ENCODE measurements at regions not wholly inside any gene's neighbourhood (a gene's known extent, or its start where the extent isn't known, plus 50 kb on each side); places are given as distances from the start of the nearest gene placed in this dataset.
A peak's percentile ranks its signal among the peaks of the same experiment; 100 is the strongest.

- intact Hi-C loops (cut with DNase I): no loop called here
- H3K36me3 ChIP-seq: no peaks in the 10 kb centered on the region
Observed at GRCh38 chr12:97132270-97132669, 225.2 kb downstream of the NEDD1 start.

GRCh38 chr12:97134495-97134894 lies 227.4 kb downstream of the NEDD1 start:
- WGBS, 2 donors: 68 to 81% methylated on average over 1 of the region's 1 CpG
- Histone ChIP-seq H3K4me3 (no peak overlapping the region), H3K4me1 (no peaks in the 10 kb centered on the region), H3K36me3 (no peaks in the 10 kb centered on the region), H3K27ac (no peak overlapping the region), H3K27me3 (no peaks in the 10 kb centered on the region), H3K9me3 (no peaks in the 10 kb centered on the region)
- TF ChIP-seq EP300 (IDR thresholded peaks at IDR 0.05): no peak
- TF ChIP-seq POLR2A (IDR thresholded peaks at IDR 0.05): no peak
- TF ChIP-seq POLR2AphosphoS5 (IDR thresholded peaks at IDR 0.05): no peak
- no peak for DNase-seq
- intact Hi-C loops (cut with DNase I): no loop called here

More at GRCh38 chr12:97132270-97132669, 225.2 kb downstream of the NEDD1 start:
- H3K27me3 ChIP-seq: no peaks in the 10 kb centered on the region
- 22 to 45% methylated on average over 2 of the region's 2 CpGs for WGBS, 2 donors
- H3K4me1 ChIP-seq: no peaks in the 10 kb centered on the region
- no peak for TF ChIP-seq CTCF (IDR thresholded peaks at IDR 0.05)
- TF ChIP-seq EP300 (IDR thresholded peaks at IDR 0.05): no peak
- TF ChIP-seq POLR2AphosphoS5 (IDR thresholded peaks at IDR 0.05): no peak
- TF ChIP-seq POLR2A (IDR thresholded peaks at IDR 0.05): no peak
- H3K4me3 ChIP-seq: no peak overlapping the region
- H3K9me3 ChIP-seq: no peaks in the 10 kb centered on the region
- DNase-seq: no peak
- H3K27ac ChIP-seq: no peak overlapping the region

GRCh38 chr12:97140355-97140754 lies 233.3 kb downstream of the NEDD1 start:
- Histone ChIP-seq H3K9me3 (no peaks in the 10 kb centered on the region), H3K4me1 (peaks cover 0 to 4% (median 0%) of the 10 kb centered on the region in 4 donors), H3K27ac (no peak overlapping the region), H3K4me3 (no peak overlapping the region), H3K36me3 (no peaks in the 10 kb centered on the region), H3K27me3 (no peaks in the 10 kb centered on the region)
- 42 to 60% methylated on average over 4 of the region's 4 CpGs for WGBS, 2 donors
- TF ChIP-seq CTCF (IDR thresholded peaks at IDR 0.05): no peak
- TF ChIP-seq EP300 (IDR thresholded peaks at IDR 0.05): no peak
- TF ChIP-seq POLR2AphosphoS5 (IDR thresholded peaks at IDR 0.05): no peak
- TF ChIP-seq POLR2A (IDR thresholded peaks at IDR 0.05): no peak
- intact Hi-C loops (cut with DNase I): no loop called here
- DNase-seq: no peak

- no peak for DNase-seq
- Histone ChIP-seq H3K27ac (no peak overlapping the region), H3K4me3 (no peak overlapping the region), H3K36me3 (no peaks in the 10 kb centered on the region), H3K27me3 (no peaks in the 10 kb centered on the region), H3K9me3 (no peaks in the 10 kb centered on the region), H3K4me1 (peaks cover 0 to 4% (median 0%) of the 10 kb centered on the region in 4 donors)
- WGBS, 2 donors: 59 to 67% methylated on average over 6 of the region's 6 CpGs
- TF ChIP-seq POLR2A (IDR thresholded peaks at IDR 0.05) (no peak), POLR2AphosphoS5 (IDR thresholded peaks at IDR 0.05) (no peak), EP300 (IDR thresholded peaks at IDR 0.05) (no peak), CTCF (IDR thresholded peaks at IDR 0.05) (no peak)
- intact Hi-C loops (cut with DNase I): no loop called here
Observed at GRCh38 chr12:97142737-97143410, 235.8 kb downstream of the NEDD1 start.

- no peaks in the 10 kb centered on the region for H3K9me3 ChIP-seq
- TF ChIP-seq CTCF (IDR thresholded peaks at IDR 0.05) (peak in 2 of 4 experiments; percentile 42 to 49), POLR2A (IDR thresholded peaks at IDR 0.05) (no peak)
- no peak for DNase-seq
- 41 to 53% methylated on average over 9 of the region's 9 CpGs for WGBS, 2 donors
- no peaks in the 10 kb centered on the region for H3K4me1 ChIP-seq
- H3K36me3 ChIP-seq: no peaks in the 10 kb centered on the region
- intact Hi-C loops (cut with DNase I): loop anchor here (2.0 kb wide), 1 partner anchor 1248 kb away; no protein-coding TSS in a partner anchor
- H3K4me3 ChIP-seq: no peak overlapping the region
- H3K27ac ChIP-seq: no peak overlapping the region
- no peaks in the 10 kb centered on the region for H3K27me3 ChIP-seq
Observed at GRCh38 chr12:97148941-97149559, 242.0 kb downstream of the NEDD1 start.

Data from sigmoid colon (tissue), 6 donors.